ENCODE measurements at regions not wholly inside any gene's neighbourhood (a gene's known extent, or its start where the extent isn't known, plus 50 kb on each side); places are given as distances from the start of the nearest gene placed in this dataset.
A peak's percentile ranks its signal among the peaks of the same experiment; 100 is the strongest.

GRCh38 chr2:15049096-15049993 is 416.8 kb downstream of the LRATD1 start:
- DNase-seq: no peak

GRCh38 chr2:15050483-15050882 is 418.0 kb downstream of the LRATD1 start:
- DNase-seq: peak; percentile 88

- DNase-seq: no peak
Observed at GRCh38 chr2:15053542-15053941, 421.0 kb downstream of the LRATD1 start.

GRCh38 chr2:15058015-15058720 is 425.7 kb downstream of the LRATD1 start:
- DNase-seq: no peak

GRCh38 chr2:15058721-15059157 is 426.2 kb downstream of the LRATD1 start:
- DNase-seq: no peak

- DNase-seq: peak; percentile 44
Observed at GRCh38 chr2:15059870-15060512, 427.5 kb downstream of the LRATD1 start.

- DNase-seq: no peak
Observed at GRCh38 chr2:15061268-15061667, 428.8 kb downstream of the LRATD1 start.

- DNase-seq: no peak
Observed at GRCh38 chr2:15066138-15066537, 433.6 kb downstream of the LRATD1 start.

- DNase-seq: no peak
Observed at GRCh38 chr2:15069149-15069548, 436.6 kb downstream of the LRATD1 start.

DNA sequence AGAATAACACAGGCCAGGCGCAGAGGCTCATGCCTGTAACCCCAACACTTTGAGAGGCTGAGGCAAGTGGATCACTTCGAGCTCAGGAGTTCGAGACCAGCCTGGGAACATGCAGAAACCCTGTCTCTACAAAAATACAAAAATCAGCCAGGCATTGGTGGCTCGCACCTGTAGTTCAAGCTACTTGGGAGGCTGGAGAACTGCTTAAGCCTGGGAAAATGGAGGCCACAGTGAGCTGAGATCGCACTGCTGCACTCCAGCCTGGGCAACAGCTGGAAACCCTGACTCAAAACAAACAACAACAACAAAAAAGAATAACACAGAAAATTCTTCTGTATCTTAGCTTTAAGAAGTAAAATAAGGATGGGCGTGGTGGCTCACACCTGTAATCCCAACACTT is 440.3 kb downstream of the LRATD1 start:
- no peak for DNase-seq

DNA sequence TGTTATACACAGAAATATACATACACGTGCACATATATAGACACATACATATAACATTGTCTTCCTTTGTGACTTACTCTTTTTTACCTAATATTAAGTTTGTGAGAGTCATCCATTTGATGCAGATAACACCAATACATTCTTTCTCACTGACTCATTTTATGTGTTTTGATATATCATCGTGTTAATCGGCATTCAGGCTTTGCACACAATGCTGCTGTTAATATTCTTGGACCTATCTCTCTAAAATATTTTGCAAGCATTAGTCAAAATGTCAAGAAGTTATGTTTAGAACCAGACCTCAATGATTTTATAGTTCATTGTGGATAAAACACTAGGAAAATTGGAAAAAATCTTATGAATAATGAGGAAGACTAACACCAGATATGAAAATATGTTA is 441.1 kb downstream of the LRATD1 start:
- DNase-seq: no peak

GRCh38 chr2:15074319-15074718 is 441.8 kb downstream of the LRATD1 start:
- DNase-seq: no peak

GRCh38 chr2:15074751-15075700 is 442.5 kb downstream of the LRATD1 start:
- DNase-seq: no peak

DNA sequence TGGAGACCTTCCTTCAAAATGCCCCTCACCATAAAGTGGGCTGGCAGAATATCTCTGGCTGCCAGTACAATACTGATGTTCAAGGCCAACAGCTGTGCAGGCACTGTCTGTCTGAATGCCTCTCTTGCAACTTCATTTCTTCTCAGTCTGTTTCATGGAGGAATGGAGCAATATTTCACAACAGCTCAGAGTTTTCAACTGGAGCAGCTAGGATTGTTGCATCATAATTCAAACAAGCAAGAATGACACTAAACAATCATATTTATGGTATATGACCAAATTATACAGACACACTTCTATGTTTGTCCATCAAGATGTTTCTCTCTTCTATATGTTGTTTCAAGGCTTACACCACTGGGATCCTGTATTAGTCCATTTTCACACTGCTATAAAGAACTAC is 444.2 kb downstream of the LRATD1 start:
- no peak for DNase-seq

GRCh38 chr2:15081356-15081755 is 448.8 kb downstream of the LRATD1 start:
- no peak for DNase-seq

- no peak for DNase-seq
Observed at GRCh38 chr2:15082105-15083058, 449.9 kb downstream of the LRATD1 start.

GRCh38 chr2:15084826-15085489 is 452.4 kb downstream of the LRATD1 start:
- DNase-seq: no peak

DNA sequence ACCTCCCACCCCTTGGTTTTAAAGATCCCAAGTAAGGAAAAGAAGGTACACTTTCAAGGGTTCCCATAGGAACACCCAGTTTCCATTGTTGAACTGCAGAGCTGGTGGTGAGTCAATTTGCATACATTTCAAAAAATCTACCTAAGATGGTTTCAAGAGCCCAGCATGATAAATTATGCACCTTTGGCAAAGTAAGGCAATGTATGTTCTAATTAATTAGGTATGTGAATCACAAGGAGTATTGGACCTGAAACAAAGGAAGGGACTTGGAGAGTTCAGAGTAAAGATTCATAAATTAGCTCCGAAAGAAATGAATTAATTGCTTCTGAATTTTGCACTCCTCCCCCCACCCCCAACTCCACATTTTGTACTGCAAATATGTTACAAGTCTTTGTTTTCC is 459.7 kb downstream of the LRATD1 start:
- DNase-seq: no peak

- DNase-seq: no peak
Observed at GRCh38 chr2:15092691-15093090, 460.2 kb downstream of the LRATD1 start.

GRCh38 chr2:15094161-15094560 is 461.6 kb downstream of the LRATD1 start:
- no peak for DNase-seq

GRCh38 chr2:15096873-15097272 is 464.3 kb downstream of the NBAS start:
- no peak for DNase-seq
